ENCODE measurements at regions not wholly inside any gene's neighbourhood (a gene's known extent, or its start where the extent isn't known, plus 50 kb on each side); places are given as distances from the start of the nearest gene placed in this dataset.

- H3K9ac ChIP-seq, result no peak overlapping the region
- H3K36me3 ChIP-seq (replicated peaks in 1 of 2; ENCODE audit: control insufficient read depth in 1 of 2, insufficient read depth in 2 of 2, low read length in 1 of 2), result no peaks in the 10 kb centered on the region
- no peak overlapping the region for H3K4me3 ChIP-seq (ENCODE audit: low read depth in 2 of 2, low read length in 1 of 2)
- H3K4me1 ChIP-seq (ENCODE audit: control insufficient read depth in 1 of 2, insufficient read depth in 2 of 2, low read depth in 1 of 2, low read length in 1 of 2), result no peaks in the 10 kb centered on the region
- no peak overlapping the region for H3K4me2 ChIP-seq
- no peaks in the 10 kb centered on the region for H3K79me2 ChIP-seq (ENCODE audit: insufficient read depth)
- H3F3A ChIP-seq (replicated peaks; ENCODE audit: insufficient read depth), result no peaks in the 10 kb centered on the region
- peaks cover 49% of the 10 kb centered on the region for H3K27me3 ChIP-seq (ENCODE audit: insufficient read depth)
- no peaks in the 10 kb centered on the region for H4K20me1 ChIP-seq (ENCODE audit: insufficient read depth)
- no peaks in the 10 kb centered on the region for H3K9me2 ChIP-seq
- TF ChIP-seq TAF1 (IDR thresholded peaks at IDR 0.05; ENCODE audit: borderline replicate concordance, low read depth, low read length) (no peak), USF2 (IDR thresholded peaks at IDR 0.05; ENCODE audit: borderline replicate concordance, low read depth, low read length) (no peak), FOXM1 (IDR thresholded peaks at IDR 0.05; ENCODE audit: low read depth) (no peak), POLR2AphosphoS5 (IDR thresholded peaks at IDR 0.05; ENCODE audit: low read depth, low read length) (no peak), SMC3 (IDR thresholded peaks at IDR 0.05; ENCODE audit: low read depth, low read length) (no peak), YY1 (IDR thresholded peaks at IDR 0.05; ENCODE audit: low read depth) (no peak), RXRA (IDR thresholded peaks at IDR 0.05; ENCODE audit: borderline replicate concordance, low read depth) (no peak), MEF2A (IDR thresholded peaks at IDR 0.05; ENCODE audit: borderline replicate concordance, low read depth) (no peak), USF1 (IDR thresholded peaks at IDR 0.05; ENCODE audit: borderline replicate concordance, low read depth) (no peak), GATA2 (CRISPR knock-in tag; IDR thresholded peaks at IDR 0.05) (no peak), RAD21 (IDR thresholded peaks at IDR 0.05; ENCODE audit: low read length) (no peak), SIN3A (IDR thresholded peaks at IDR 0.05; ENCODE audit: borderline replicate concordance, low read depth, low read length) (no peak), JUND (IDR thresholded peaks at IDR 0.05) (no peak), PBX3 (IDR thresholded peaks at IDR 0.05) (no peak), FOXJ3 (CRISPR knock-in tag; IDR thresholded peaks at IDR 0.05) (no peak), REST (IDR thresholded peaks at IDR 0.05; ENCODE audit: low read depth, low read length) (no peak), GABPA (IDR thresholded peaks at IDR 0.05; ENCODE audit: low read depth) (no peak), TEAD4 (IDR thresholded peaks at IDR 0.05; ENCODE audit: borderline replicate concordance, insufficient read depth) (no peak)
- no peaks in the 10 kb centered on the region for H3K9me3 ChIP-seq
- H3K27ac ChIP-seq (ENCODE audit: low read depth in 2 of 2, low read length in 1 of 2), result no peak overlapping the region
- CTCF ChIA-PET, result interaction anchor here (3.2 kb wide), 1 partner anchor 549 kb away, joined by 12 read pairs; no protein-coding TSS in a partner anchor
- POLR2A ChIA-PET, result no interaction called here
- H2AFZ ChIP-seq (ENCODE audit: low read depth), result no peak overlapping the region
- no peak for DNase-seq
These were observed 52.5 kb upstream of the RPL34 start for GRCh38 chr4:108567831-108568230.
